Colonic mucosa (tissue), 4 donors: ENCODE measurements at regions not wholly inside any gene's neighbourhood (a gene's known extent, or its start where the extent isn't known, plus 50 kb on each side); places are given as distances from the start of the nearest gene placed in this dataset.
"Not testable (repeated sequence)": the region's sequence is repeated elsewhere in the genome, so short reads cannot be mapped to it uniquely, and the experiment has no call there.

Experiments used
- DNase-seq: peaks from one replicate; pipeline ENCODE4 v3.0.0-alpha.2; 2020
- H3K27ac ChIP-seq: fragments of 200-600 bp; one replicate; pipeline ENCODE4 v1.8.0; 2021
- H3K27me3 ChIP-seq: fragments of 200-600 bp; one replicate; pipeline ENCODE4 v1.8.0; 2021
- H3K36me3 ChIP-seq: fragments of 200-600 bp; one replicate; pipeline ENCODE4 v1.8.0; 2021
- H3K4me1 ChIP-seq: fragments of 200-600 bp; one replicate; pipeline ENCODE4 v1.8.0; 2021; ENCODE audit warnings: mild to moderate bottlenecking
- H3K4me3 ChIP-seq: fragments of 200-600 bp; one replicate; pipeline ENCODE4 v1.8.0; 2021
- H3K9ac ChIP-seq, 2 donors: one replicate each; pipeline ENCODE4 v1.7.0; 2013; ENCODE audit warnings: control low read depth in 2 of 2, low read depth in 2 of 2, low read length in 2 of 2
- H3K9me3 ChIP-seq: fragments of 200-600 bp; one replicate; pipeline ENCODE4 v1.8.0; 2021
- intact Hi-C: fragments of 100-400 bp; cut with DNase I; formaldehyde crosslinking; loops from one replicate; pipeline ENCODE4 v1.14.1; 2022
- donor health status: healthy.
- donor health status: DM: no; HTN: no; CAD: no.
- donor health status: DM: no; HTN: no; CAD: no.

DNA sequence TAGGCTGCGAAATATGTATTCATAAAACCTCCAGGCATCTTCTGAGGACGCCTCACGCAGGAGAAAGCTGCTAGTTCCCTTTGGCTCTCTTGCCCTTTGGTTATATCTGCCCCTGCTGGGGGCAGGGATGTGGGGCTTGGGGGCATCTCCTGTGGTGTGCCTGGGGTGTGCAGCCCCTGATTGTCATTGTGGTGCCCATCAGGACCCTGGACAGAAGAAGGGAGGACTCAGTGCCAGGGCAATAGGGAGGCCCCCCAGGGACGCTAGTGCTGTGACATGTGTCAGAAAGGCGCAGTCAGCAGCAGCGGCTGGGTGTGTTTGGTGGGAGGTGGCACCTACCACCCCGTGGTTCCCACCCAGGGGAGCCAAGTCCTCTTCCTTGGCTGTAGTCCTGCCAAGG is 102.5 kb upstream of the PZP start:
- H3K4me3 ChIP-seq, H3K4me1 ChIP-seq, DNase-seq, H3K36me3 ChIP-seq, H3K9ac ChIP-seq, H3K9me3 ChIP-seq, H3K27ac ChIP-seq, H3K27me3 ChIP-seq, intact Hi-C loops: not testable (repeated sequence)

DNA sequence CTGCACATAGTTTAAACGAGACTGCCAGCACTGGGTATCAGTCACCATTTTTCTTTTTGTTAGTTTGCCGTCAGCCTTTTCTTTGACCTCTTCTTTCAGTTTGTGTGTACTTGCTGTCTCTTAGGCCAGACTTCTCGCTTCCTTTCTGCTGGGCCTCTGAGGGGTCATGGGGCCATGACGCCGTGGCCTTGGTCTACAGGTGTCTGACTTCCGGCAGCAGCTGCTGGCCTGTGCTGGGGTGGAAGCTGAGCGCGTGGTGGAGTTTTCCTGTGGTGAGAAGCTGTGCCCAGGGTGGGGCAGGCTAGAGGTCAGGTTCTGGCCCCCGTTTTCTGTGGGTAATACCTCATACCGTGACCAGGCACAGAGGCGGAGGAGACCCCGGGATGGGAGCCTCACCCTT is 101.6 kb upstream of the PZP start:
- intact Hi-C loops, H3K9ac ChIP-seq, H3K27me3 ChIP-seq, H3K4me1 ChIP-seq, H3K27ac ChIP-seq, DNase-seq, H3K4me3 ChIP-seq, H3K9me3 ChIP-seq, H3K36me3 ChIP-seq: not testable (repeated sequence)

DNA sequence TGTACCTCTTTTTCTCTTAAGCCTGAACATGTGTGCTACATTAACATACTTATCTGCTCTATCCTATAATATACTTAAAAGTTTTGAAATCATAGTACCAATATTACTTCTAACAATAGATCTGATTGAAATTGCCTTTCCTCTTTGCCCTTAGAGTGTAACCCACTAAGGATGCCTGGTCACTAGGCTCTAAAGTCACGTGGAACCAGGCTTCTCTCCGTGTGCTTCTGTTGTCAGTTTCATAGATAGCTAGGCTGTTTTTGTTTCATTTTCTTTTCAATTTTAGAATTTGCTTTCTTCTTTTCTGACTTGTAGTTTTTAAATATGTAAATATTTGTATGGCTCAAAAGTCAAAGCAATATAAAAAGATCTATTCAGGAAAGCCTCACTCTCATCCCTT is 100.5 kb upstream of the PZP start:
- H3K27me3 ChIP-seq: not testable (repeated sequence)

DNA sequence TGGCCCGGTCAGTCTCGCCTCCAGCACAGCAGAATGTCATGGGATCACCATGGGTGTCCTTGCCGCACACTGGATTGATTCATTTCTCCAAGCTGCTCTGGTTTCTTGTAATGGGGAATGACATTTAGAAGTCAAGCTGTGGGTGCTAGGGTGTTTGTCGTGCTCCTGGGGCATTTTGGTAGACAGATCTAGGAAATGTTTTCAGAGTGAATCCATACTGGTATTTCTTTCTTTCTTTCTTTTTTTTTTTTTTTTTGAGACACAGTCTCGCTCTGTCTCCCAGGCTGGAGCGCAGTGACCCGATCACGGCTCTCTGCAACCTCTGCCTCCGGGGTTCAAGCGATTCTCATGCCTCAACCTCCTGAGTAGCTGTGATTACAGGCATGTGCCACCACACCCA is 100.0 kb upstream of the PZP start:
- H3K36me3 ChIP-seq, DNase-seq, H3K27me3 ChIP-seq, intact Hi-C loops, H3K9ac ChIP-seq, H3K4me1 ChIP-seq, H3K4me3 ChIP-seq, H3K9me3 ChIP-seq, H3K27ac ChIP-seq: not testable (repeated sequence)

More for the DNA sequence above, 100.5 kb upstream of the PZP start:
- H3K27ac ChIP-seq, H3K9me3 ChIP-seq, intact Hi-C loops, H3K4me3 ChIP-seq, DNase-seq, H3K9ac ChIP-seq, H3K4me1 ChIP-seq, H3K36me3 ChIP-seq: not testable (repeated sequence)

DNA sequence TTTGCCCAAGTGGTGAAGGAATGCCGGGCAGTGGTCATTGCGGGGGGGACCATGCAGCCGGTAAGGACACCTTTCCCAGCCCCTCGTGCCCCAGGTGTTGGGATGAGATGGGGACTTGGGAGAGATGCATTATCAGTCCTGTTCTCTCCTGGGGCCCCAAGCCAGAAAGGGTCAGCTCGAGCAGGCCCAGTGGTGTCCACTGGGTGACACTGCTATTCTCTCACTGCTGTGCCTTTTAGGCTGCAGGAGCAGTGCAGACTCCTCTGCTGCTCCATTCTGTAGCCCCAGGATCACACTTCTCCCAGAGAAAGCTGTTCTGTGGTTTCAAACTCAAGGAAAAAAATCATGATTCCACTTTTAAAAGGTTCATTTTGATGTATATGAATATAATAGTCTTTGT is 99.1 kb upstream of the PZP start:
- H3K9me3 ChIP-seq, H3K4me1 ChIP-seq, DNase-seq, H3K36me3 ChIP-seq, intact Hi-C loops, H3K27me3 ChIP-seq, H3K4me3 ChIP-seq, H3K27ac ChIP-seq, H3K9ac ChIP-seq: not testable (repeated sequence)

DNA sequence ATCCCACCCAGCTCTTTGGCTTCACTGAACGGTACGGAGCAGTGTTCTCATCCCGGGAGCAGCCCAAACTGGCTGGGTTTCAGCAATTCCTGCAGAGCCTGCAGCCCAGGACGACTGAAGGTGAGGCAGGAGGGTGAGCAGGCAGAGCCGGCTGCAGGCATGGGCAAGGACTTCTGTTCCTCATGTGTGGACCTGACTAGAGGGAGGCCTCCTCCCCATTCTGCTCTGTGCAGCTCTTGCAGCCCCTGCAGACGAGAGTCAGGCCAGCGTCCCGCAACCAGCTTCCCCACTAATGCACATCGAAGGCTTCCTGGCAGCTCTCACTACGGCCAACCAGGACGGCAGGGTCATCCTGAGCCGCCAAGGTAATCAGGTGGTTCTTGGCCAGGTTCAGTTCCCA is 97.8 kb upstream of the PZP start:
- H3K36me3 ChIP-seq, intact Hi-C loops, H3K9ac ChIP-seq, H3K27me3 ChIP-seq, H3K4me3 ChIP-seq, H3K9me3 ChIP-seq, H3K4me1 ChIP-seq, H3K27ac ChIP-seq, DNase-seq: not testable (repeated sequence)

DNA sequence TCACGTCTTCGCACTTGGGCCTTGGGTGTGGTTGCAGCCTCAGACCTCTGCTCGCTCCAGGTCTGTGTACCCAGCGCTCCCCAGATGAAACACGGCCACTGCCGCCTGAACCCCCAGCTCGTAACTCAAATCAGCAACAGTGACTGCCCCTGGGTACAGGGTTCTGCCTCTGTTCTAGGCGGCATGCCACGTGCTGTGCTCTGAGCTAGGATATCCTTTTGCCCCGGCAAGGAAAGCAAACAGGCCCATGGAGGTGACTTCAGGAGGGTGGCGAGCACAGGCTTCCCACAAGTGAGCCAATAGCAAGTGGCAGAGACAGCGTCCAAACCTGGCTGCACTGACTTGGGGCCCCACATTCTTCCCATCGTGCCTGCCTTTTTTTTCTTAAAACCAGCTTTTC is 96.3 kb upstream of the PZP start:
- H3K9ac ChIP-seq, H3K27me3 ChIP-seq, H3K4me3 ChIP-seq, H3K27ac ChIP-seq, intact Hi-C loops, DNase-seq, H3K36me3 ChIP-seq, H3K4me1 ChIP-seq, H3K9me3 ChIP-seq: not testable (repeated sequence)

DNA sequence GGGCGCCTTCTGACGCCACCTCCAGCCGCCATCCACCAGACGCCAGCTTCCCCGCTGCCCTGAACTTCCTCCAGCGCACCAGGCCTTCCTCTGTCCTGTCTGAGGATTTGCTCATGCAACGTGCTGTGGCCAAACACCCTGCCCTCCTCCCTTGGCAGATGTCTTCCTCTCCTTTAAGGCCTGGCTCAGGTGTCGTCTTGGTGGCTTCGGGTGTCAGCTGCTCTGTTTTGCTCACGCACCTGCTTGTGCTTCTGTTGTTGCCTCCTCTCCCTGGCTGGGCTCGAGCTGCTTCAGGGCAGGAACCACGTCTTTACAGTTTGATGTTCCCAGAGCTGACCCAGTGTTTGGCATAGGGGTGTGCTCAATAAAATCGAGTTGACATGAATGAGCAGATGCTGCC is 87.7 kb upstream of the PZP start:
- H3K4me3 ChIP-seq, DNase-seq, intact Hi-C loops, H3K4me1 ChIP-seq, H3K27me3 ChIP-seq, H3K9ac ChIP-seq, H3K27ac ChIP-seq, H3K9me3 ChIP-seq, H3K36me3 ChIP-seq: not testable (repeated sequence)

DNA sequence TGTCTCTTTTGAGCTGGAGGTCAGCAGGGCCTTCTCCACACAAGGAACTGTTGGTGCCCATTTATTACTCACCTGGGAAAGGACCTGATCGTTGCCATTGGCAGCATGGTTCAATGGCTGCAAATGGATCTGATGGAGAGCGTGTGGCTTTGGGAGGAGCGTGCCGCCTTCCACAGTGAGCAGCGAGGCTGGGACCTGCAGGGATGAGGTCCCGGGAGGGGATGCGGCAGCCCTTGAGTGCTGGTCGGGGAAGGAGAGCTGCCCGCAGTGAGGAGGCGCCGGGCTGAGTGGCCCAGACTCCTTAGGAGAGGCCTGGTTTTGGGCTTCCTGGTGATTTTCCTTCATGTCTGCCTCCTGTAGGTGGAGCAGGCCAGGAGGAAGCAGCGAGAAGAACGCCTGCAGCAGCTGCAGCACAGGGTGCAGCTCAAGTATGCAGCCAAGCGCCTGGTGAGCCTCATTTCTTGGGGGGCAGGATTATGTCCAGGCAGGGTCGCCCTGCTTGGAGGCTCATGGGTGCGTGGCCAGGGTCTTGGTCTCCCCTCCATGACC is 86.0 kb upstream of the PZP start:
- H3K4me3 ChIP-seq, H3K27me3 ChIP-seq, H3K9me3 ChIP-seq, DNase-seq, intact Hi-C loops, H3K4me1 ChIP-seq, H3K27ac ChIP-seq, H3K9ac ChIP-seq, H3K36me3 ChIP-seq: not testable (repeated sequence)

DNA sequence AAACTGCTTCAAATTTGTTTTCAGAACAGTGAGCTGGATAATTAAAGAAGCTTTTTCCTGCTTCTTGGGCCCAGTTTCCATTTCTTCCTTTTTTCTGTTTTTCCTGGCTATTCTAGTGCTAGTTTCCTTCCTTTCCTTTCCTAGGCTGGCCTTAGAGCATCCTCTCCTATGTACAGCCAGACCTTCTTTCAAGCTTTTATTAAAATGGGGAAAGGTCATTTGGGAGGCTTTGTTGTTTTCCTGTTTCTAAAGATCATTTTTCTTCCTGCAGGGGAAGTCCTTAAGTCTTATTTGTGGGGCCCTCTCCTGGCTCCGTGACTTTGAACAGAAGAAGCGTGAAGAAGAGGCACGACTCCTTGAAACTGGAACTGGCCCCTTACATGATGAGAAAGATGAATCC is 85.2 kb upstream of the PZP start:
- H3K9ac ChIP-seq, DNase-seq, H3K9me3 ChIP-seq, H3K36me3 ChIP-seq, H3K27ac ChIP-seq, H3K27me3 ChIP-seq, H3K4me1 ChIP-seq, intact Hi-C loops, H3K4me3 ChIP-seq: not testable (repeated sequence)

DNA sequence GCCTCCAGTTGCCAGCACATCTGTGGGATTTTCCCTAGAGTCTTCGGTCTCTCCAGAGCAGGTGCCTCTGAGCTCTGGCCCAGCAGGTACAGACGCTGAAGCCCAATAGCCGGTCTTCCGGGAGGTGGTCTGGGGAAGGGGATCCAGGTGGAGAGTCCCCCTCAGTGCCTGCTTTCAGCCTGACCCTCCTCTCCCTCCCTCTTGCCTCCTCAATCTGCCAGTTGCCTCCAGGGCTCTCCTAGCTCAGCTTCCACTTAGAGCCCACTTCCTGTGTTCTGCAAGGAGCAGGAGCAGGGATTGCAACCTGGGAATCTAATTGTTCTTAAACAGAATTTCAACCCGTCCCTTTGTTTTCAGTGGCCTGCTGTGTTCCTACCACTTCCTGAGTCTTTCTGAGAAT is 81.8 kb upstream of the PZP start:
- DNase-seq, H3K36me3 ChIP-seq, intact Hi-C loops: not testable (repeated sequence)

DNA sequence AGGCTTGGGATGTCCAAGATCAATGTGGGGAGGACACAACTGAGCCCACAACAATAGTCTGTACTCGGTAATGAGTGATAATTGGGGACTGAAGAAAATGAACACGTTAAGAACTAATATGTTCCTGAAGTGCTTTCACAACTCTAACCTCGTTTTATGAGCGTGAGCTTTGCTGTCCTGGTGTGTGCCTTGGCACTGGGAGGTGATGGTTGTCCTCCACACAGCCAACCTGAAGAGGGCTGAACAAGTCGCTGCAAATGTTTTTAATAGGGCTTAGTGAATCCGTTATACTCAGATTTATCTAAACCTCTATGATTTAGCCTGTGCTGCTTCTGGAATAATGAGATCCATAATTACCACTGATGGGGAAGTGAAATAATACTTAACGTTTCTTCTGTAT is 76.5 kb upstream of the PZP start:
- H3K9ac ChIP-seq, DNase-seq, intact Hi-C loops, H3K27me3 ChIP-seq, H3K9me3 ChIP-seq, H3K4me1 ChIP-seq, H3K36me3 ChIP-seq: not testable (repeated sequence)
- Histone ChIP-seq H3K4me3 (peak overlapping the region; percentile 56), H3K27ac (peak overlapping the region; percentile 80)

More for the DNA sequence above, 81.8 kb upstream of the PZP start:
- H3K4me1 ChIP-seq, H3K27me3 ChIP-seq, H3K27ac ChIP-seq, H3K9me3 ChIP-seq, H3K9ac ChIP-seq, H3K4me3 ChIP-seq: not testable (repeated sequence)

DNA sequence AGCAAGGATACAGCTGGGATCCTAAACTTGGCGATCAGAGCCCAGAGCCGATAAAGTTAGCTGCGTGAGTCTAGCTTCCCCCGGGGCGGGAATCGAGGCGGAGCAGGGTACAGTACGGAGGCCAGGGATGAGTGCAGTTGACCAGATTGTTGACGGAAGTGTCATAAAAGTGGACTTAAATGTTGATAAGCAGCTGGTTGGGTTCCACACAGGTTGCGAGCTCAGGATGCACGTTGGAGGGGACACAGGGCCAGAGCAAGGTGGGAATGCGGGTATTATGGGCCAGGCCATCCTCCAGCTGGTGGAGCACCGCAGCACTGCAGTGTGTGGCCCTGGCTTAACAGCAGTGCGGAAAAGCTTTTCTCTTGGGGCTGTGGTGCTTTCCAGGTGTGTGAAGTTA is 76.0 kb upstream of the PZP start:
- peak overlapping the region; percentile 80 for H3K27ac ChIP-seq
- H3K9me3 ChIP-seq, H3K27me3 ChIP-seq, H3K4me1 ChIP-seq, H3K36me3 ChIP-seq, DNase-seq, intact Hi-C loops: not testable (repeated sequence)
- H3K9ac ChIP-seq: peak overlapping the region in 1 of 2 donors; percentile 43
- H3K4me3 ChIP-seq: peak overlapping the region; percentile 56

DNA sequence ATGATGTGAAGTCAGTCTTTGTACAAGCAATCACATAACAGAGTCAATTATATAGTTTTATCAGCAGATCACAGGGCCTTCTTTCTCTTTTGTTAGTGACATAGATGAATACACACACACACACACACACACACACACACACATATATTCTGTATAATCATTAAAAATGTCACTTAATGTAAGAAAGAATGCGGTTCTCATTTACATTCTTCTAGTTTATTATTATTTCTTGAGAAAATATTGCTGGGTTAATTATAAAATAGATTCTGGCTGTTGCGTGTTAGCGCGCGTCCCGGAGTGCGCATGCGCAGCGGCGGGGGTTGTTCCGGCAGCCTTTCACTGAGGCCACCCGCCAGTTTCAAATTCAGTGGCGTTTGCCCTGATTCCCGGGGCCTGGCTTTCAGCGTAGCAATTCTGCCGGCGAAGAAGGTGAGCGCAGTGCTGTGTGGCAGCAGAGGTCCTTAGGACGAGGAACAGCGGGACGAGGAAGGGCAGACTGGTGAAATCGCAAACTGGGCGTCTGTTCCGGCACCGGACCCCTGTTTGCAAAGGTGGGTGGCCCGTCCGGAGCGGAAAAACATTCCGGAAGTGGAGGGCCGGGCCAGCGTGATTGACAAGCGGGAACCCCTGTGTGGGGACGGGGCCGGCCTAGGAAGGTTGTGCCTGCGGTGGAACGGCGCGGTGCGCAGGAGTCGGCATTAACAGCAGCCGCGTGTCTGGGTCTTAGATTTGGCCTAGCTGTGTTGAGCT is 75.3 kb upstream of the PZP start:
- H3K36me3 ChIP-seq, H3K4me1 ChIP-seq, H3K9me3 ChIP-seq, H3K27me3 ChIP-seq, intact Hi-C loops: not testable (repeated sequence)
- Histone ChIP-seq H3K27ac (peak overlapping the region; percentile 80), H3K9ac (peak overlapping the region in 1 of 2 donors; percentile 72), H3K4me3 (peak overlapping the region; percentile 56)
- DNase-seq: peak; percentile 74
